Bronchial epithelial cell (primary cell): ENCODE measurements at regions not wholly inside any gene's neighbourhood (a gene's known extent, or its start where the extent isn't known, plus 50 kb on each side); places are given as distances from the start of the nearest gene placed in this dataset.
A peak's percentile ranks its signal among the peaks of the same experiment; 100 is the strongest.
"Not testable (repeated sequence)": the region's sequence is repeated elsewhere in the genome, so short reads cannot be mapped to it uniquely, and the experiment has no call there.

Experiments used
- DNase-seq: peaks from one replicate; pipeline ENCODE4 v3.0.0-alpha.2; 2010; ENCODE audit warnings: low read depth
- FAIRE-seq: peaks from 2 replicates; lab custom pipeline; 2011; peaks lifted over from hg19 to GRCh38; lab: Jason Lieb, UNC
- H3K27me3 ChIP-seq: 2 replicates; pipeline ENCODE4 v1.5.1; 2011; ENCODE audit warnings: low read length; ENCODE audit not compliant: control insufficient read depth, insufficient read depth
- H3K36me3 ChIP-seq: 2 replicates; pipeline ENCODE4 v1.5.1; 2011; ENCODE audit warnings: low read length; ENCODE audit not compliant: control insufficient read depth, insufficient read depth
- H3K4me3 ChIP-seq: 2 replicates; pipeline ENCODE4 v1.5.1; 2011; ENCODE audit warnings: mild to moderate bottlenecking, low read depth, low read length, control low read depth
- CTCF ChIP-seq: IDR thresholded peaks from 2 replicates; pipeline ENCODE4 v1.5.1; 2011; ENCODE audit warnings: mild to moderate bottlenecking, moderate library complexity, low read length, control low read depth, inconsistent platforms; ENCODE audit not compliant: insufficient read depth, severe bottlenecking

GRCh38 chr4:84319124-84319523, 180.0 kb downstream of the NKX6-1 start:
- no peaks in the 10 kb centered on the region for H3K27me3 ChIP-seq
- DNase-seq (peak; percentile 22), FAIRE-seq (no peak)
- no peak for TF ChIP-seq CTCF
- no peak overlapping the region for H3K4me3 ChIP-seq
- H3K36me3 ChIP-seq, result no peaks in the 10 kb centered on the region

GRCh38 chr4:84317513-84317912, 181.6 kb downstream of the NKX6-1 start:
- no peak for DNase-seq
- no peak for FAIRE-seq

GRCh38 chr4:84312426-84313012, 186.6 kb downstream of the NKX6-1 start:
- DNase-seq (no peak), FAIRE-seq (no peak)
- no peaks in the 10 kb centered on the region for H3K27me3 ChIP-seq

More at GRCh38 chr4:84317513-84317912, 181.6 kb downstream of the NKX6-1 start:
- TF ChIP-seq CTCF, result no peak
- no peaks in the 10 kb centered on the region for H3K36me3 ChIP-seq
- H3K4me3 ChIP-seq, result no peak overlapping the region
- H3K27me3 ChIP-seq, result no peaks in the 10 kb centered on the region

GRCh38 chr4:84309191-84309590, 189.9 kb downstream of the NKX6-1 start:
- no peak for FAIRE-seq
- Histone ChIP-seq H3K27me3 (no peaks in the 10 kb centered on the region), H3K4me3 (no peak overlapping the region), H3K36me3 (no peaks in the 10 kb centered on the region)
- TF ChIP-seq CTCF, result no peak
- no peak for DNase-seq

More at GRCh38 chr4:84312426-84313012, 186.6 kb downstream of the NKX6-1 start:
- Histone ChIP-seq H3K4me3 (no peak overlapping the region), H3K36me3 (no peaks in the 10 kb centered on the region)
- TF ChIP-seq CTCF, result no peak

GRCh38 chr4:84298719-84299254, 200.3 kb downstream of the NKX6-1 start:
- not testable (repeated sequence) for H3K36me3 ChIP-seq, FAIRE-seq, DNase-seq, H3K27me3 ChIP-seq, H3K4me3 ChIP-seq

GRCh38 chr4:84298023-84298718, 200.9 kb downstream of the NKX6-1 start:
- no peaks in the 10 kb centered on the region for H3K27me3 ChIP-seq
- TF ChIP-seq CTCF, result no peak
- DNase-seq (no peak), FAIRE-seq (no peak)
- H3K4me3 ChIP-seq, result no peak overlapping the region
- no peaks in the 10 kb centered on the region for H3K36me3 ChIP-seq
